NCI-H1417 (cell line): ENCODE measurements at regions not wholly inside any gene's neighbourhood (a gene's known extent, or its start where the extent isn't known, plus 50 kb on each side); places are given as distances from the start of the nearest gene placed in this dataset.

ENCODE experiments used
- DNase-seq, 3 experiments: peaks; one replicate each; lab custom pipeline; 2025; lab: John Stamatoyannopoulos, UW

DNA sequence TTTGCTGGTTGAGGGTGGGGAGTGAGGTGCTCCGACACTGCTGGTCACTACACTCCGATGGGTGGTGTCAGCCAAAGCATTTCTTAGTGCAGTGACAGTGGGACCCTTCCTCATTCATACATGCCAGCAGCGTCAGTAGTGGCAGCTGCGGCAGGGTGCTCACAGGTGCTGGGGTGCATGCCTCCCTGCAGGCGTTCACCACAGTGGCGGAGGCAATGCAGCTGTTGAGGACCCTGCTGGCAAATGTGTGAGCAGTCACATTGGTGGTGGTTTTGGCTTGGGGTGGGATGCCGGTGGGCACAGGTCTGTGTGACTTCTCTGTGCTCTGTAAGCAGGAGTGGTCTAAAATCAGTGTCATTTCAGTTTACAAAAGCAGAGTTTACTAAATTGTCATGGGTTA, 464.6 kb downstream of the FUT8 start:
- no peak for DNase-seq

DNA sequence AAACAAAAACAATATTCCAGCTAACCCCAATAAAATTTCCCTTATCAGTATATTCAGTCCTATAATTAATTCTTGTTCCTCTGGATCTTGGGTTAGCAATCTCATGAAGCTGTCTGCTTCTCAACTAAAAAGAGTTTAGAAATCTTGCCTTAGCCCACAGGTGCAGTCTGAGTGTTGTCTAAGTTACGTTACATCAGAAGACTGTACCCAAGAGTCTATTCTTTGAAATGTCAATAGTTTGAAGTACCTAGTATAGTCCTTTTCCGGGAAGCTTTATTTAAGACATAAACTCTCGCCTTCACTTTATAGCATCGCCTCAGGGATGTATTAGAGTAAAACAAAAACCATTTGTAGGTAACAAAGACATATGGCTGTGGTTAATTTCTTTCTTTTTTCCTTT, 465.1 kb downstream of the FUT8 start:
- no peak for DNase-seq

DNA sequence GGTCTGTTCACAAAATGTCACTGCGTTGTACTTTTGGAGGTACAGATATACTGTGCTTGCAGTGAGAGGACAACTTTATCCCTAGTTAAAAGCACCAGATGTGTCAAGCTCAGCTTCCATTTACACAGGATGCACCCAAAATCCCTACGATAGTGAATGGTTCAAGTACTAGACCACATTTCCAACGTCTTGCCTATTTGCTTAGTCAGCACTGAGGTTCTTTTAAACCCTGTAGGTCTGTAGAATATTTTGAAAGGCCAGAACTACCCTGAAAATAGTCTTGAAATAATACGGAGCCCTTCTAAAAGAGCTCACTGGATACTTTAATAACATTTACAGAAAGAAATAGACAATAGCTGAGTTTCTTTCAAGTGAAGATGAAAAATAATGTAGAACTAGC, 466.1 kb downstream of the FUT8 start:
- no peak for DNase-seq

DNA sequence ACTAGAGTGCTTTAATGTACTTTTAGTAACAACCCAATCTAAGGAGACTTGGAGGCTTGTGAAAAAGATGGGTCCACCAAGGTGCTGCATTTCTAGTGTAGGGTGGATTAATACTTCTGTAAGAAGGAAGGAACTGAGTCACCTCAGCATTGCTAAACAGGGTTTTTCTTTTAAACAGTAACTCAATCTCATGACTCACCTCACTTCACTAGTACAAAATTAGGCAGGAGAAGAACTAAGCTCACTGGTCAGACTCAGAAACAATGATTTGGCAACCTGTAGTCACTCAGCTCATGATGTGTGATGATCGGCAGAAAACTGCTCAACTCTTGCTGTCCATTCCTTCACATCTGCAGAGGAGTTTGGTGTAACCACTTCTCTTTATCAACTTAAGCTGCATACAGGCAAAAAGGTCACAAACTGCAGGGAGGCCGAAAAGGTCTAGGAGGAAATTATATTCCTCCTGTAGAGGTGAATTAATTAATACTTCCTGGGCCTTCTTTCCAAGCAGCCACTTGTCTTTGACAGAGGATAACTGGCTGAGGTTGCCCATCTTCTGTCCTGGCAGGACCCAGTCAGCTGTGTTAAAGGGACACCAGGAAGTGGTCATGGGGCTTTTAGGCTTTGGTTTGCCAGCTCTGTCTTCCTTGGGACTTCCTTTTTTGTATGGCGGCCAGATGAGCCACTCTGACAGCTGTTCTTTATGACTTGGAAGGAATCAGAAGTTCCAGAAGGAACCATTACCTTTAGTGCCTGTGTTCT, 466.9 kb downstream of the FUT8 start:
- DNase-seq, result no peak

DNA sequence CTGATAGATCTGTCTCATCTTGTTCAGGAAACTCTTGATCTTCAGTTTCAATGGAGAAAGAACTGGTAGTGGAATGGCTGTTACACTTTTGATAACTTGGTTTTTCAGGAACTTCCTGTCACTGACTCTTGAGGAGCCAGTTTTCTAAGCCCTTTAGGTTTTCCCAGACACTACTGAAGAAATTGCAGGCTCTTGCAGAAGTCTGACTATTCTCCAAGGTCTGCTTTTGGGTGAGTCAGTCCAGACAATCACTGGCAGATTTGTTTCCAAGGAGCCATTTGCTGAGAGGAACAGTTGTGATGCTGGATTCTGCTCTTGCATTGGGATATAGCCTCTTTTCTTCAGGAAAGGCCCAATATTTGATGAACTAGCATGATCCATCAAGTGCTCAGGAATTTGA, 468.0 kb downstream of the FUT8 start:
- no peak for DNase-seq

DNA sequence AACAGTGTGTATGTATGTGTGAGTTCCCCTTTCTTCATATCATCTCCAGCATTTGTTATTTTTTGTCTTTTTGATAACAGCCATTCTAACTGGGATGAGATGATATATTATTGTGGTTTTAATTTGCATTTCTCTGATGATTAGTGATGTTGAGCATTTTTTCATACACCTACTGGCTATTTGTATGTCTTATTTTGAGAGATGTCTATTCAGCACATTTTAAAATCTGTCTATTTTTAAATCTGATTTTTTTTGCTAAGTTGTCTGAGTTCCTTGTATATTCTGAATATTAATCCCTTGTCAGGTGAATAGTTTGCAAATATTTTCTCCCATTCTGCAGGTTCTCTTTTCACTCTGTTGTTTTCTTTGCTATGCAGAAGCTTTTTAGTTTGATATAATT, 469.1 kb downstream of the FUT8 start:
- DNase-seq, result no peak

DNA sequence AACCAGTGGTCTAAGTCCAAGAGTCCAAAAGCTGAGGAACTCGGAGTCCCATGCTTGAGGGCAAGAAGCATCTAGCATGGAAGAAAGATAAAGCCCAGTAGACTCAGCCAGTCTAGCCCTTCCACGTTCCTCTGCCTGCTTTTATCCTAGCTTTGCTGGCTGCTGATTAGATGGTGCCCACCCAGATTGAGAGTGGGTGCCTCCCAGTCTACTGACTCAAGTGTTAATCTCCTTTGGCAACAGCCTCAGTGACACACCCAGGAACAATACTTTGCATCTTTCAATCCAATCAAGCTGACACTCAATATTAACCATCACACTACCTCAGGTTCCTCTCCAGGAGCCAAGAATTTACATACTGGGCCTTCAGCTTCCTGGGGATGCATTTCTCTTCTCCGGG, 476.1 kb downstream of the FUT8 start:
- DNase-seq, result no peak

DNA sequence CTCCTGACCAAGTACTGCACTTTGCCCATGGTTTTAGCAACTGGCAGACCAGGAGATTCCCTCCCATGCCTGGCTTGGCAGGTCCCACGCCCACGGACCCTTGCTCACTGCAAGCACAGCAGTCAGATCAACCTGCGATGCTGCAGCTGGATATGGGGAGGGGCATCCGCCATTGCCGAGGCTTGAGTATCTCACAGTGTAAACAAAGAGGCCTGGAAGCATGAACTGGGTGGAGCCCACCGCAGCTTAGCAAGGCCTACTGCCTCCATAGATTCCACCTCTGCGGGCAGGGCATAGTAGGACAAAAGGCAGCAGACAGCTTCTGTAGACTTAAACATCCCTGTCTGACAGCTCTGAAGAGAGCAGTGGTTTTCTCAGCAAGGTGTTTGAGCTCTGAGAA, 479.8 kb downstream of the FUT8 start:
- peak in 1 of 3 experiments; percentile 55 for DNase-seq

DNA sequence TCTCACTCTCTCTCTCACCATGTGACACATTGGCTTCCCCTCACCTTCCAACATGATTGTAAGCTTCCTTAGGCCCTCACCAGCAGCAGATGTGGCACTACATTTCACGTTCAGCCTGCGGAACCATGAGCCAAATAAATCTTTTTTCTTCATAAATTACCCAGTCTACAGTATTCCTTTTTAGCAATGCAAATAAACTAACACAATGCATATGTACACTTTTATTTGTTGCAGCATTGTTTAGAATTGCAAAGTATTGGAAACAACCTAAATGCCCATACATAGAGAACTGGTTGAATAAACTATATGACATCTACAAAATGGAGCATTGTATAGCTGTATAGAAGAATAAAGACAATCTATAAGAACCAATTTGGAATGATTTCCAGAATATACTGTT, 487.6 kb downstream of the FUT8 start:
- DNase-seq, result no peak

DNA sequence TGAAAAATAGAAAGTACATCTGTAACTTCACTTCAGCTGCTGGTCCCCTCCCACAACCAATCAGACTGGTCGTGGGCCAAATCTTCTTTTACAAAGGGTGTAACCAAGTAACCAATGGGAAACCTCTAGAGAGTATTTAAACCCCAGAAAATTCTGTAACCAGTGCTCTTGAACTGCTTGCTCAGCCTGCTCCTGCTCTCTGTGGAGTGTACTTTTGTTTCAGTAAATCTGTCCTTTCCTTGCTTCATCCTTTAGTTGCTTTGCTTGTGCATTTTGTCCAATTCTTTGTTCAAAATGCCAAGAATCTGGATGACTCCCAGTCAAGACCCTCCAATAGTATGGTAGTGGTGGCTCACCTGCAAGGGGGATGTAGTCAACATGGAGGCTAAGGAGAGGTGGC, 489.1 kb downstream of the FUT8 start:
- DNase-seq, result no peak

DNA sequence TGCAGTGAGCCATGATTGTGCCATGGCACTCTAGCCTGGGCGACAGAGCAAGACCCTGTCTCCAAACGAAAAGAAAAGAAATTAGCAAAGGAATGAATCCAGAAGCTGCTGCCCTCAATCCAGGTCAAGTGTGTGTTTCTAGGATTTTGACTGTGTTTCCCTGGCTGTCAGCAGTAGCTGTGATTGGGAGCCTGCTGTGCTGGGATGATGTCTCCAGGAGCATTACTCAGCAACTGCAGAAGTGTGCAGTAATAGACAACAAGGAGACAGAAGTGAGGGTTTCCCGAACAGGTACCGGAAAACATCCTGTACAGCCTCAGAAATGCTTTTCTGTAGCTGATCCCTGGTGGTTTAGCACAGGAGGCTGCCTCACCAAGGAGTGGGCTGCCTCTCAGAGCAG, 492.5 kb downstream of the FUT8 start:
- DNase-seq, result no peak

DNA sequence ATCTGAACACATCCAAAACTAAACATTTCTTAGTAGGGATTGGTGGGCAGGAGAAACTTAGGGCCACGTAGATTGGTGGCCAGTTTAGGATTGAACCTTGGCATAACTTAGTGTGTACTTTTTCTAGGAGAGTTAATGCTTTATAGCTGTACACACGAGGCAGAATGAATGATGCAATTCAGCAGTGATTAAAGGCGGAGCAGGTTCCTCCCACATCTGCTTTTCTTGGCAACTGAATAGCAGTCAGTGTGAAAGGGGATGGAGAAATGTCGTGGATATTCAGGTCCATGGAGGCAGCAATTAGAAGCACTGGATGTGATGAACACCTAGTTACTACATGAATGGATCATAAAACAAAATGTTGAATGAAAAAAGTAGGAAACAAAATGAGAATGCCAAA, 493.8 kb downstream of the FUT8 start:
- DNase-seq, result no peak

DNA sequence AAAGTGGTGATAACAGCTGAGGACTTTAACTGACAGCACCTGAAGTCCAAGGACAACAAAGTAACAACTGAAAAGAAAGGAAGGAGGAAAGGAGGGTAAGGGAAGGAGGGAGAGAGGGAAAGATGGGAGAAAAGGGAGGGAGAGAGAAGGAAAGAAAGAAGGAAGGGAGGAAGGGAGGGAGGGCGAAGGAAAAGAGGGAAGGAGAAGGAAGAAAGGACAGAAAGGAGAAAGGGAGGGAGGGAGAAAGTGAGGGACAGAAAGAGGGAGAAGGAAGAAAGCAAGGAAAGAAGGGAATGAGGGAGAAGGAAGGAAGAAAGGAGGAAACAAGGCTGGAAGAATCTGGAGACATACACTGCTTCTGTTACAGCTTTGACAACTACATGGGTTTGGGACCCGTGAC, 494.4 kb downstream of the FUT8 start:
- no peak for DNase-seq

DNA sequence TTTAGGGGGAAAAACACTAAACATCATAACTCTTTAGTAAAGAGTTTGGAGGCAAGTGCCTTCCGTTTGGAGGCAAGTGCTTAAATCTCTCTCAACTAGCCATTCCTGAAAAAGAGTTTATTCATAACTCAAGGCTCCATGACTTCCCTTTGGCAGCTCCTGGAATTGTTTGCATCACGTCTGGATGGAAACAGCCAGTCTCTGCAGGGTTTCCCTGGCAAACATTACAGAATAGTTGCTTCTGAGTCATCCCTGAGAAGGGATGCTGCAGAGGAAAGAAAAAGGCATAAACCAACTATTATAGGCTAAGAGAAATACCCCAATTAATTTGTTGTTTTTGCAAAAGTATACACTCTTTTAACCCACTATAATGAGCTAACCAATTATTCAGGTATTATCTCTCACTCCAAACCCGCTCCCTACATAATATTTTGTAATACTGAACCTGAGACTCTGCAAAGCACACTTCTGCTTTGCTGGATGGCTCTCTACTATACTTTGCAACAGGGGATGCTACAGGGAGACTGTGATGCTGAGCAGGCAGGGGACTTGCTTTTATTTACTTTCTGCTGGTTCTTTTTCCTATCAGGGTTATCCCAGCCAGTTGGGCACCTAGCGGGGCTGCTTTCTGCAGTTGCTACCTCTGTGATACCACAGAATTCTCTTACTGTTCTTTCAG, 497.7 kb downstream of the FUT8 start:
- peak in 1 of 3 experiments; percentile 36 for DNase-seq

DNA sequence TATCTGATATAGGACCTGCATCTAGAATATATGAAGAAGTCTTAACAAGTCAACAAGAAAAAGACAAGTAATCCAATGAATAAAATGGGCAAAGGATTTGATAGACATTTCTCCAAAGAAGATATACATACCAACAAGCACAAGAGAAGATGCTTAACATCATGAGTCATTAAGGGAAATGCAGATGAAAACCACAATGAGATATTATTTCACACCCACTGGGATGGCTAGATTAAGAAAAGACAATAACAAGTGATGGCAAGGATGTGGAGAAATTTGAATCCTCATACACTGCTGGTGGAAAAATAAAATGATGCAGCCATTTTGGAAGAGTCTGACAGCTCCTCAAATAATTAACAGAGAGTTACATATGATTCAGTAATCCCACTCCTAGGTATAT, 502.6 kb downstream of the FUT8 start:
- DNase-seq, result no peak

DNA sequence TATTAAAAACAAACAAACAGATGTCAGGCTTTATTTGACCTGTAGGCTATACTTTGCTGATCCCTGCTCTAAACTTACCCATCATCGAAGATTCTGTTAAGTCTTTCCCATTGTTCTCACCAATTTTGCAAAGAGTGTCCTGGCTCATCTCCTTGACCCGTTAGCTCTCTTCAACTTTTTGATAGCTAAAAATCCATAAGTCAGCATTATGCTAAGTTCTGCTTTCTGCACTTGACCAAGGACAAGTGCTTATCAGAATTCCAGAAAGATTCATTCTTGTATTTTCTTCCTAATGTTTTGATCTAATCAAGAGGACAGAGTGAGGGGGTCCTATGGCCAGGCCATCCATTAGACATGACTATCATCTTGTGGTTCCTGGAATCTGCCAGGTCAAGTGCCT, 503.5 kb downstream of the FUT8 start:
- DNase-seq, result no peak

DNA sequence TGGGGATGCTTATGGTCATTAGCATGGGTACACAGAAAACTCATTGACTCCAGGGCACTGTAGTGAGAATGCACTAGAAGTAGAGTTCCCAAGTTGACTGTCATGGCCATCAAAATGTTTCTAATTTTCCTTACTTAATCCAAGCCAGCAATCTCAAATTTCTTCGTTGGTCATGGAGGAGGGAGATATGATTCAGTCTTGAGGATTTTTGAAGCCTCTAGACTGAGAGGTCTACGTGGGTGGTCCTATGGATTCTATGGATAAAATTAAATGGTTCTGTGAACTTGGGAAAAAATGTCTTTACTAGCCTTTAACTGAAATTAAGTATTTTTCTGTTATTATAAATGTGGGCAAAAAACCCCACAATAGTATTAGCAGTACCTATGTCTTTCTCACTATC, 508.5 kb downstream of the FUT8 start:
- DNase-seq, result no peak

DNA sequence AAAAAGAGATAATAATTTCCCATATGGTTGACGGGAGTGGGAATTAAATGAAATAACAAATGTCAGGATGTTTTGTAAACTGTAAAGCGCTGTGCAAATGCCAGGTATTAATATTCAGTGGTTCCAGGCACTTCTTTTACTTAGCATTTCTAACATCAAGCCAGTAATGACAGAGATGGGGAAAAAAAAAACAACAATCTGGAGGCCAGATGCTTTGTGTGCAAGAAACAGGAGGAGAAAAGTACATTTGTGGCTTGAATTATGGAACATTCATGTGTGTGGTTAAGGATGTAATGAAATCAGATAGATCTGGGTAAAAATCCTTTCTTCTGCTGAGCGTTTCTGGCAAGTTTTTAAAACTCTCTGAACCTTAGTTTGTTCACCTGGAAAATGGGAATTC, 509.6 kb downstream of the FUT8 start:
- no peak for DNase-seq

DNA sequence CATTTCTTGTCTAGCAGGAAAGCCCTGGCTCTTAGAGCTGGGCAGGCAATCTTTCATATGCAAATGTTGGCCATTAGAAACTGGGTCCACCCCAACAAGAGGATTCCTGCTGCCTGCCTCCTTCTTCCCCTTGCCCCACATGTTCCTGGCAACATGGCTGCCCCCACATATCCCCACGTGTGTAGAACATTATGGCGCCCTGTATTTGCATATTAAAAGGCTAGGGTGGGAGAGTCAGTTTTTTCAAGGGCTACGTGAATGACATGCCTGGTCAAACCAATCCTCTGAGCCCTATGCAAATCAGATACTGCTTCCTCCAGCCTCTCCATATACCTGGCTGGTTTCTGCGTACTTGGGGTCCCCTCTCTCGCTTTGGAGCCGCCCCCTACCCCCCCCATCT, 514.0 kb downstream of the FUT8 start:
- DNase-seq, result no peak

DNA sequence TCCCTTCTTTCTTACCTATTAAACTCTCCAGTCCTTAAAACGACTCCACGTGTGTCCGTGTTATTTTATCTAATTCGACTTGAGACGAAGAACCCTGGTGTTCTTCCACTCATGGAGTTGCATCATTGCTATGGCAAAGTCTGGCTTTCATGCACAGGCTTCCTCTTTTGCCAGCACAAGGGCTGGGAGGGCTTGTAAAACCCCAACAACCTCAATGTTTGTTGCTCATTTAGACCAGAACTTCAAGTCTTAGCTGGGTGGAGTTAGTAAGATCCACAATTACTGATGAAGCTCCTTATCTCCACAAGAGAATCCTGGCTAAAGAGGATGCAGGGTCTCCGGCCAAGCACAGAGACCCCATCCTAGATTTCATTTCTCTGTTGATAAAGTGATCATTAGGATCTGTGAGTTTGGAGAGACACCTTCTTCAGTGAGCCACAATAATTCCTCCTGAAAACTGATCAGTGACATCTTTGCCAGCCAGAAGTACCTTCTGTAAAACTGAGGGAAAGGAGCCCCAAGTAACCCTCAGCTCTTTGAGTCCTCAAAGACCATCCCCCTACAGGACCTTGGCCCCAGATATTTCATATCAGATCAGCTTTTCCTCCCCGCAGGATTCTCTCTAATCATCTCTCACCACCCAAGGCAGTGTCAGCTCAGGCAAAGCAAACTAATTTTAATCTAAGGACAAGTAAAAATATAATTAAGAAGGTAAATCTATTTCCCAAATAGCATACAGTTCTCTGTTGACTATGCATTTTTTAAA, 514.6 kb downstream of the FUT8 start:
- peak in 2 of 3 experiments; percentile 27 to 64 for DNase-seq

DNA sequence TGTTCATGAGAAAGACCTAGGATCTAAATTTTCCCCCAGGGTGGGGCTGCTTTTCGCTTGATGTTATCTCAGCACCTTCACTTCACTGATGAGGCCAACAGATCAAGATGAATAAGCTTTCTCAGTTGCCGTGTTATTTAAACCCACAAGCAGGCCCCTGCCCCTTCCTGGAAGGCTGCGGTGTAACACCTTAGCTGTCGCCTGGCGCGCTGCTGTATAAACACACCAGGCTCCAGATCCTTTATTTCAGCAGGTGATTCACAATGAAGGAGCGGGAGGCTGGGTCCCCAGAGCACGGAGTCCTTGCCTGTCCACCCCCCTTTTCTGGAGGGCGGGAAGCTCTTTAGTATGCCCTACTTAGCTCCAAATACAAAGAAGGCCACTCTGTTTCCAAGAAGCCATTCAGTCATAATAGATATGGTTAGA, 515.4 kb downstream of the FUT8 start:
- peak; percentile 75 to 90 (median 90) for DNase-seq

DNA sequence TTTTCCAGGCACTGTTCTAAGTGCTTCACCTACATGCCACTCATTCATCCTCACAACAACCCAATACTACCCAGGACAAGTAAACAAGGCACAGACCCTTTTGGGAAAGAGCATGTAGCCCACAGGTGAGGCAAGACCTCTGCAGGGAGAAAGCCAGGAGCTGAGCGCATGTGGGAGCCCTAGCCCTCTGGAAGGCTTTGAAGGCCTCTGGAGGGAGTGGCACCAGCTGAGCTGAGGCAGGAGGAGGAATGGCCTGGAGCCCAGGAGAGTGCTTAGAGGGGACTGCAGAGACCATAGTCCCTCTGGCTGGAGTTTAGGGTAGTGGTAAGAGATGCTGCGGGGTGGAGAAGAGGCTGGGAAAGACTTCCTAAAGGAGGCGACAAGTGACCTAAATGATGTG, 516.5 kb downstream of the FUT8 start:
- no peak for DNase-seq

DNA sequence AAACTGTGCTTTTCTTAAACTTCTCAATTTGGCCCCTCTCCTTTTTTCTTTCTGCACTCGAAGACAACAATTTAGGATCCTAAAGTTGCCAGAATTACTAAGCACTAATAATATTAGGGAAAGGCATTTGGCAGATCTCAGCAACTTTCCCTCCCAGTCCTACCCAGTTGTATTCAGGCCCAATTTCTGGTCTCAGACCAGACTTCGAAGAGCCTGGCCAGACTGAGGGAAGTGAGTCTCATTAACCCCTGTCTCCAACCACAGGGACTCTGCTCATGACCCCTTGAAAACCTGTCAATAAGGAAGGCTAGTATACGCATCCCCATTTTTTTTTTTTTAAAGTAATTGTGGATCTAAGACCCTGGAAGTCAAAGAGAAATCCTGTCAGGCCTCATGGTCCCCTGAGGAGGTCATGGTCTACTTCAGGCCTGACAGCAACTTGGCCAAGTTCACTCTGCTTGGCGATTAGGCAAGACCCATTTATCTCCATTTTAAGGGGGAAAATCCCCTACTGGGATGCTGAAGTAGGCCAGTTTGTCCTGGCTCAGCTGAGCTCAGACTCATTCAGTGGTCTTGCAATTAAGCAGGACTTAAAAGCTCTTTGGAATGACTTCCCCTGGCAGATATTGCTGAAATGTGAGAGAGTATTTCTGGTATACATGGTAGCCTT, 521.0 kb downstream of the FUT8 start:
- no peak for DNase-seq
